Tibial artery (tissue), 4 donors: ENCODE measurements at regions not wholly inside any gene's neighbourhood (a gene's known extent, or its start where the extent isn't known, plus 50 kb on each side); places are given as distances from the start of the nearest gene placed in this dataset.

Experiments
- DNase-seq, 2 donors: peaks; one replicate each; pipeline ENCODE4 v3.0.0-alpha.2; 2019
- H3K27ac ChIP-seq, 2 donors: fragments of 200-600 bp; sonication (generic) in 1 of 2; 1 replicate in 1 of 2; 2 replicates in 1 of 2; pipeline ENCODE4 v1.5.1; 2018 to 2019; ENCODE audit warnings: mild to moderate bottlenecking in 1 of 2
- H3K27me3 ChIP-seq, 2 donors: fragments of 200-600 bp; sonication (generic) in 1 of 2; one replicate each; pipeline versions ENCODE4 v1.5.1 to v1.6.0; 2016 to 2019
- H3K36me3 ChIP-seq, 3 donors: fragments of 200-600 bp; sonication (generic) in 2 of 3; one replicate each; pipeline ENCODE4 v1.5.1; 2016 to 2019; ENCODE audit warnings: mild to moderate bottlenecking in 2 of 3
- H3K4me1 ChIP-seq, 4 donors: fragments of 200-600 bp; sonication (generic) in 2 of 4; 1 replicate in 3 of 4; 2 replicates in 1 of 4; pipeline ENCODE4 v1.5.1; 2016 to 2019
- H3K4me3 ChIP-seq, 2 donors: fragments of 200-600 bp; sonication (generic) in 1 of 2; 1 replicate in 1 of 2; 2 replicates in 1 of 2; pipeline ENCODE4 v1.5.1; 2018 to 2019; ENCODE audit warnings: mild to moderate bottlenecking in 2 of 2
- H3K9me3 ChIP-seq, 3 donors: fragments of 200-600 bp; sonication (generic) in 1 of 3; one replicate each; pipeline ENCODE4 v1.5.1; 2016 to 2019
- CTCF ChIP-seq, 2 experiments: fragments of 200-600 bp in 1 of 2; fragments of 450-650 bp in 1 of 2; IDR thresholded peaks; one replicate each; pipeline ENCODE4 v1.5.1; 2017 to 2019; ENCODE audit warnings: antibody characterized with exemption in 2 of 2, mild to moderate bottlenecking in 1 of 2, moderate library complexity in 1 of 2
- intact Hi-C: fragments of 100-400 bp; cut with DNase I; formaldehyde crosslinking; loops from one replicate; pipeline ENCODE4 v1.15.0; 2023; ENCODE audit warnings: low total_unique reads

- no peak for TF ChIP-seq CTCF (IDR thresholded peaks at IDR 0.05)
- Histone ChIP-seq H3K36me3 (no peaks in the 10 kb centered on the region), H3K27me3 (peaks cover 0 to 31% of the 10 kb centered on the region in 2 donors), H3K9me3 (no peaks in the 10 kb centered on the region), H3K27ac (no peak overlapping the region), H3K4me1 (peaks cover 0 to 17% (median 15%) of the 10 kb centered on the region in 4 donors), H3K4me3 (no peak overlapping the region)
- intact Hi-C loops: no loop called here
- DNase-seq: peak in 1 of 2 donors; percentile 24
These were observed 130.6 kb downstream of the WDR11 start for GRCh38 chr10:120981601-120982391.

GRCh38 chr10:120982507-120982906 is 131.3 kb downstream of the WDR11 start:
- Histone ChIP-seq H3K9me3 (no peaks in the 10 kb centered on the region), H3K4me1 (peaks cover 0 to 17% (median 15%) of the 10 kb centered on the region in 4 donors), H3K4me3 (no peak overlapping the region), H3K27me3 (peaks cover 0 to 28% of the 10 kb centered on the region in 2 donors), H3K27ac (no peak overlapping the region), H3K36me3 (no peaks in the 10 kb centered on the region)
- intact Hi-C loops: no loop called here
- peak in 1 of 2 donors; percentile 11 for DNase-seq
- no peak for TF ChIP-seq CTCF (IDR thresholded peaks at IDR 0.05)

- Histone ChIP-seq H3K27ac (no peak overlapping the region), H3K4me3 (no peak overlapping the region), H3K36me3 (no peaks in the 10 kb centered on the region), H3K4me1 (peaks cover 0 to 12% (median 11%) of the 10 kb centered on the region in 4 donors), H3K9me3 (no peaks in the 10 kb centered on the region), H3K27me3 (peaks cover 0 to 18% of the 10 kb centered on the region in 2 donors)
- peak in 1 of 2 donors; percentile 27 for DNase-seq
- intact Hi-C loops: no loop called here
- no peak for TF ChIP-seq CTCF (IDR thresholded peaks at IDR 0.05)
These were observed 132.6 kb downstream of the WDR11 start for GRCh38 chr10:120983721-120984120.

GRCh38 chr10:120984221-120984620 is 133.1 kb downstream of the WDR11 start:
- TF ChIP-seq CTCF (IDR thresholded peaks at IDR 0.05): no peak
- no peaks in the 10 kb centered on the region for H3K36me3 ChIP-seq
- H3K4me3 ChIP-seq: no peak overlapping the region
- no peaks in the 10 kb centered on the region for H3K9me3 ChIP-seq
- peaks cover 0 to 7% (median 7%) of the 10 kb centered on the region in 4 donors for H3K4me1 ChIP-seq
- intact Hi-C loops: no loop called here
- peak in 1 of 2 donors; percentile 33 for DNase-seq
- H3K27ac ChIP-seq: no peak overlapping the region
- H3K27me3 ChIP-seq: peaks cover 0 to 13% of the 10 kb centered on the region in 2 donors

GRCh38 chr10:120987359-120987758 is 136.2 kb downstream of the WDR11 start:
- Histone ChIP-seq H3K27me3 (no peaks in the 10 kb centered on the region), H3K4me3 (no peak overlapping the region), H3K4me1 (no peaks in the 10 kb centered on the region), H3K27ac (no peak overlapping the region), H3K9me3 (peaks cover 0 to 5% (median 0%) of the 10 kb centered on the region in 3 donors), H3K36me3 (no peaks in the 10 kb centered on the region)
- intact Hi-C loops: no loop called here
- DNase-seq: peak in 1 of 2 donors; percentile 49
- no peak for TF ChIP-seq CTCF (IDR thresholded peaks at IDR 0.05)
